Astrocyte of the spinal cord (primary cell): ENCODE measurements at regions not wholly inside any gene's neighbourhood (a gene's known extent, or its start where the extent isn't known, plus 50 kb on each side); places are given as distances from the start of the nearest gene placed in this dataset.

Experiments
- DNase-seq: peaks from one replicate; pipeline ENCODE4 v3.0.0; 2011; ENCODE audit warnings: low read depth, low spot score
- H3K4me3 ChIP-seq: 2 replicates; pipeline ENCODE4 v1.5.1; 2011; ENCODE audit warnings: low read depth, mild to moderate bottlenecking, low read length, moderate library complexity
- CTCF ChIP-seq: IDR thresholded peaks from 2 replicates; pipeline ENCODE4 v1.5.1; 2012; ENCODE audit warnings: low read depth, mild to moderate bottlenecking, low read length, inconsistent platforms
- in situ Hi-C: cut with HindIII; loops from 2 replicates; pipeline ENCODE4 v1.10.0; 2017; ENCODE audit warnings: low sequenced_read_pairs

- no peak for TF ChIP-seq CTCF
- in situ Hi-C loops: no loop called here
- DNase-seq: no peak
- no peak overlapping the region for H3K4me3 ChIP-seq
Measured at GRCh38 chr5:29402270-29402669, 1791.2 kb upstream of the CDH6 start.

- in situ Hi-C loops: no loop called here
- TF ChIP-seq CTCF: no peak
- no peak overlapping the region for H3K4me3 ChIP-seq
- DNase-seq: no peak
Measured at GRCh38 chr5:29389993-29390392, 1803.5 kb upstream of the CDH6 start.

- no peak overlapping the region for H3K4me3 ChIP-seq
- in situ Hi-C loops: no loop called here
- TF ChIP-seq CTCF: no peak
- DNase-seq: no peak
Measured at GRCh38 chr5:29387384-29387783, 1806.1 kb upstream of the CDH6 start.

- no peak for TF ChIP-seq CTCF
- no peak for DNase-seq
- in situ Hi-C loops: no loop called here
- no peak overlapping the region for H3K4me3 ChIP-seq
Measured at GRCh38 chr5:29382780-29383179, 1810.7 kb upstream of the CDH6 start.

GRCh38 chr5:29380029-29380428, 1813.5 kb upstream of the CDH6 start:
- in situ Hi-C loops: no loop called here
- no peak for TF ChIP-seq CTCF
- no peak overlapping the region for H3K4me3 ChIP-seq

GRCh38 chr5:29379619-29380018, 1813.9 kb upstream of the CDH6 start:
- H3K4me3 ChIP-seq: no peak overlapping the region
- no peak for TF ChIP-seq CTCF
- in situ Hi-C loops: no loop called here
- DNase-seq: peak; percentile 2

More at GRCh38 chr5:29380029-29380428, 1813.5 kb upstream of the CDH6 start:
- DNase-seq: no peak

GRCh38 chr5:29378104-29378503, 1815.4 kb upstream of the CDH6 start:
- no peak for DNase-seq
- H3K4me3 ChIP-seq: no peak overlapping the region
- in situ Hi-C loops: no loop called here
- no peak for TF ChIP-seq CTCF
